GM12872 (cell line): ENCODE measurements at regions not wholly inside any gene's neighbourhood (a gene's known extent, or its start where the extent isn't known, plus 50 kb on each side); places are given as distances from the start of the nearest gene placed in this dataset.
A peak's percentile ranks its signal among the peaks of the same experiment; 100 is the strongest.

Experiments
- TF ChIP-seq, protein P1 (sequence below): IDR thresholded peaks from 3 replicates; pipeline ENCODE4 v1.5.1; 2011; ENCODE audit warnings: low read depth, mild to moderate bottlenecking, low read length, moderate library complexity; ENCODE audit not compliant: insufficient read depth

DNA sequence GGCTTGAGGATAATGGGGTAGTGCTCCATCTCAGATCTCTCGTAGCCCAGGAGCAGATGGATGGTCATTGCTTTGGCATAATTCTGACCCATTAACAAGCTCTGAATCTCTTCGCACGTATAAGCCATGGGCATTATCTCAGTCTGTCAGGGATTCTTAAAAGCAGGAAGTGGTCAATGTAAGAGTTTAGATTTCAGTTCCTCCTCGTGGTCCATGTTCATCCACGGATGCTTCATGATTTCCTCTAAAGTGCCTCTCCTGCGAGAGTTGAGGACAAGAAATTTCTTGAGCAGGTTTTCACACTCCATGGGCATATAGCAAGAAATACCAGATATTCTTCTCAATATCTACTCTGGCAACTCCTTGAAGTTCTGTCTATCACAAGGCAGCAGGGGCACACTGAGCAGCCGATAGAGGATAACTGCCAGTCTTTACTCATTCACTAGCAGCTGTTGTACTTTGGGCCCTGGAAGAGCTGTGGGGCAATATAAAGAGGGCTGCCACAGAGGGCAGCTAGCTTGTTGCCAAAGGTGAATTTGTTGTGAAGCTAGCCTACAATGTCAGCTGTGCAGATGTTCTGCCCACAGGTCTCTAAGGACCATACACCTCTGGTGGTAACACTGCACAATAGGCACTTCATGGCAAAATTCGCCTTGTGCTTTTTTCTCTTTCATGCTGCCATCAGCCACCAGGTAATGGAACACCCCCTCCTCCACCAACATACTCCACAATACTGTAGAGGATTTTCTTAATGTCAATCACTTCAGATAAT lies 52.0 kb upstream of the WDR17 start:
- TF ChIP-seq, protein P1, sequence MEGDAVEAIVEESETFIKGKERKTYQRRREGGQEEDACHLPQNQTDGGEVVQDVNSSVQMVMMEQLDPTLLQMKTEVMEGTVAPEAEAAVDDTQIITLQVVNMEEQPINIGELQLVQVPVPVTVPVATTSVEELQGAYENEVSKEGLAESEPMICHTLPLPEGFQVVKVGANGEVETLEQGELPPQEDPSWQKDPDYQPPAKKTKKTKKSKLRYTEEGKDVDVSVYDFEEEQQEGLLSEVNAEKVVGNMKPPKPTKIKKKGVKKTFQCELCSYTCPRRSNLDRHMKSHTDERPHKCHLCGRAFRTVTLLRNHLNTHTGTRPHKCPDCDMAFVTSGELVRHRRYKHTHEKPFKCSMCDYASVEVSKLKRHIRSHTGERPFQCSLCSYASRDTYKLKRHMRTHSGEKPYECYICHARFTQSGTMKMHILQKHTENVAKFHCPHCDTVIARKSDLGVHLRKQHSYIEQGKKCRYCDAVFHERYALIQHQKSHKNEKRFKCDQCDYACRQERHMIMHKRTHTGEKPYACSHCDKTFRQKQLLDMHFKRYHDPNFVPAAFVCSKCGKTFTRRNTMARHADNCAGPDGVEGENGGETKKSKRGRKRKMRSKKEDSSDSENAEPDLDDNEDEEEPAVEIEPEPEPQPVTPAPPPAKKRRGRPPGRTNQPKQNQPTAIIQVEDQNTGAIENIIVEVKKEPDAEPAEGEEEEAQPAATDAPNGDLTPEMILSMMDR = 0 out of 3 replicates have a peak, but pooled peaks have one; percentile 2

DNA sequence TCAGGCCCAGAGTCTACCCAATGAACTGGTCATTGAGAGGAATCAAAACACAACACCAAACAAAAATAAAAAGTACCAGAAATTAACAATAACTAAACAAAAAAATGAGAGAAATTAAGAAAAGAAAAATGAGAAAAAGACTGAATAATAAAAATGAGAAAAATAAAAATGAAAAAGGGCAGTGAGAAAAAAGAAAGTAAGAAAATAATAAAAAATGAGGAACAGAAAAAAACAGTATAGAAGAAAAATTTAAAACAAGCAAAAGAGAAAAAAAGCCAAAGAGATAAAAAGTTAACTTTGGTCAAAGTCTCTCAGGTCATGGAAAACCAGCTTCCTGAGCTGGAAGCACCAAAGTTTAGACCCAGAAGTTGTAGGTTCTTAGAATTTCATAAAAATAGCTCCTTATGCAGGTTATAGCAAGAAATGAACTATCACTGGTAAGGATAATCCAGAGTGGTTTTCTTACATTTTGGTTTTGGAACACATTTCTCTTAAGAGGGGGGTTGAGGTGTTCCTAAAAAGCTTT lies 51.0 kb upstream of the WDR17 start:
- TF ChIP-seq, protein P1 = no peak
